22Rv1 (cell line): ENCODE measurements at regions not wholly inside any gene's neighbourhood (a gene's known extent, or its start where the extent isn't known, plus 50 kb on each side); places are given as distances from the start of the nearest gene placed in this dataset.

ENCODE experiments used
- H3K27ac ChIP-seq: fragments of 450-650 bp; 2 replicates; pipeline ENCODE4 v1.5.1; 2017
- CTCF ChIP-seq: fragments of 450-650 bp; IDR thresholded peaks from 2 replicates; pipeline ENCODE4 v1.5.1; 2017; ENCODE audit warnings: mild to moderate bottlenecking
- ZFX ChIP-seq: fragments of 450-650 bp; IDR thresholded peaks from 2 replicates; pipeline ENCODE4 v1.6.1; 2017; ENCODE audit warnings: antibody characterized with exemption, borderline replicate concordance

- TF ChIP-seq ZFX (no peak), CTCF (no peak)
- H3K27ac ChIP-seq: no peak overlapping the region
These were observed 640.8 kb downstream of the XPNPEP1 start for GRCh38 chr10:109282510-109282909.

- TF ChIP-seq CTCF: no peak
- TF ChIP-seq ZFX: no peak
These were observed 642.0 kb downstream of the XPNPEP1 start for GRCh38 chr10:109281347-109281746.

GRCh38 chr10:109280837-109281236 lies 642.5 kb downstream of the XPNPEP1 start:
- no peak for TF ChIP-seq ZFX
- no peak for TF ChIP-seq CTCF
- H3K27ac ChIP-seq: no peak overlapping the region

More at GRCh38 chr10:109281347-109281746, 642.0 kb downstream of the XPNPEP1 start:
- no peak overlapping the region for H3K27ac ChIP-seq

- no peak for TF ChIP-seq CTCF
- no peak overlapping the region for H3K27ac ChIP-seq
These were observed 645.9 kb downstream of the XPNPEP1 start for GRCh38 chr10:109277456-109277855.

GRCh38 chr10:109275960-109276359 lies 647.4 kb downstream of the XPNPEP1 start:
- no peak overlapping the region for H3K27ac ChIP-seq
- no peak for TF ChIP-seq ZFX
- TF ChIP-seq CTCF: no peak

- no peak overlapping the region for H3K27ac ChIP-seq
- no peak for TF ChIP-seq ZFX
- TF ChIP-seq CTCF: no peak
These were observed 648.6 kb downstream of the XPNPEP1 start for GRCh38 chr10:109274681-109275080.

GRCh38 chr10:109270173-109270572 lies 653.1 kb downstream of the XPNPEP1 start:
- TF ChIP-seq CTCF (no peak), ZFX (no peak)
- no peak overlapping the region for H3K27ac ChIP-seq
